ENCODE measurements at regions not wholly inside any gene's neighbourhood (a gene's known extent, or its start where the extent isn't known, plus 50 kb on each side); places are given as distances from the start of the nearest gene placed in this dataset.

GRCh38 chr7:18384491-18385143, 110.9 kb upstream of the HDAC9 start:
- TF ChIP-seq, protein P1, sequence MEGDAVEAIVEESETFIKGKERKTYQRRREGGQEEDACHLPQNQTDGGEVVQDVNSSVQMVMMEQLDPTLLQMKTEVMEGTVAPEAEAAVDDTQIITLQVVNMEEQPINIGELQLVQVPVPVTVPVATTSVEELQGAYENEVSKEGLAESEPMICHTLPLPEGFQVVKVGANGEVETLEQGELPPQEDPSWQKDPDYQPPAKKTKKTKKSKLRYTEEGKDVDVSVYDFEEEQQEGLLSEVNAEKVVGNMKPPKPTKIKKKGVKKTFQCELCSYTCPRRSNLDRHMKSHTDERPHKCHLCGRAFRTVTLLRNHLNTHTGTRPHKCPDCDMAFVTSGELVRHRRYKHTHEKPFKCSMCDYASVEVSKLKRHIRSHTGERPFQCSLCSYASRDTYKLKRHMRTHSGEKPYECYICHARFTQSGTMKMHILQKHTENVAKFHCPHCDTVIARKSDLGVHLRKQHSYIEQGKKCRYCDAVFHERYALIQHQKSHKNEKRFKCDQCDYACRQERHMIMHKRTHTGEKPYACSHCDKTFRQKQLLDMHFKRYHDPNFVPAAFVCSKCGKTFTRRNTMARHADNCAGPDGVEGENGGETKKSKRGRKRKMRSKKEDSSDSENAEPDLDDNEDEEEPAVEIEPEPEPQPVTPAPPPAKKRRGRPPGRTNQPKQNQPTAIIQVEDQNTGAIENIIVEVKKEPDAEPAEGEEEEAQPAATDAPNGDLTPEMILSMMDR (conservative IDR thresholded peaks at IDR 0.05; ENCODE audit: low read depth, low read length), result no peak
- TF ChIP-seq POLR2A (IDR thresholded peaks at IDR 0.05; ENCODE audit: low read depth, low read length) (no peak), BHLHE40 (IDR thresholded peaks at IDR 0.05; ENCODE audit: low read depth, low read length) (no peak), FOS (IDR thresholded peaks at IDR 0.05; ENCODE audit: low read depth, low read length) (no peak), CEBPB (IDR thresholded peaks at IDR 0.05; ENCODE audit: low read depth, low read length) (no peak), USF2 (IDR thresholded peaks at IDR 0.05; ENCODE audit: low read depth, low read length) (no peak), MXI1 (IDR thresholded peaks at IDR 0.05; ENCODE audit: borderline replicate concordance, low read depth, low read length) (no peak), RCOR1 (IDR thresholded peaks at IDR 0.05; ENCODE audit: insufficient replicate concordance, low read length) (no peak)

Measured in IMR-90 (cell line).